Limb (tissue), 2 donors: ENCODE measurements at regions not wholly inside any gene's neighbourhood (a gene's known extent, or its start where the extent isn't known, plus 50 kb on each side); places are given as distances from the start of the nearest gene placed in this dataset.
"Not testable (repeated sequence)": the region's sequence is repeated elsewhere in the genome, so short reads cannot be mapped to it uniquely, and the experiment has no call there.

Source experiments
- DNase-seq, 2 donors: peaks; one replicate each; pipeline ENCODE4 v3.0.0-alpha.2; 2016; ENCODE audit errors: extremely low spot score in 2 of 2

- DNase-seq = no peak
Observed at GRCh38 chr3:193902607-193903511, 233.1 kb upstream of the HES1 start.

- no peak for DNase-seq
Observed at GRCh38 chr3:193903512-193903817, 232.5 kb upstream of the HES1 start.

- DNase-seq = no peak
Observed at GRCh38 chr3:193903966-193904365, 232.0 kb upstream of the HES1 start.

DNA sequence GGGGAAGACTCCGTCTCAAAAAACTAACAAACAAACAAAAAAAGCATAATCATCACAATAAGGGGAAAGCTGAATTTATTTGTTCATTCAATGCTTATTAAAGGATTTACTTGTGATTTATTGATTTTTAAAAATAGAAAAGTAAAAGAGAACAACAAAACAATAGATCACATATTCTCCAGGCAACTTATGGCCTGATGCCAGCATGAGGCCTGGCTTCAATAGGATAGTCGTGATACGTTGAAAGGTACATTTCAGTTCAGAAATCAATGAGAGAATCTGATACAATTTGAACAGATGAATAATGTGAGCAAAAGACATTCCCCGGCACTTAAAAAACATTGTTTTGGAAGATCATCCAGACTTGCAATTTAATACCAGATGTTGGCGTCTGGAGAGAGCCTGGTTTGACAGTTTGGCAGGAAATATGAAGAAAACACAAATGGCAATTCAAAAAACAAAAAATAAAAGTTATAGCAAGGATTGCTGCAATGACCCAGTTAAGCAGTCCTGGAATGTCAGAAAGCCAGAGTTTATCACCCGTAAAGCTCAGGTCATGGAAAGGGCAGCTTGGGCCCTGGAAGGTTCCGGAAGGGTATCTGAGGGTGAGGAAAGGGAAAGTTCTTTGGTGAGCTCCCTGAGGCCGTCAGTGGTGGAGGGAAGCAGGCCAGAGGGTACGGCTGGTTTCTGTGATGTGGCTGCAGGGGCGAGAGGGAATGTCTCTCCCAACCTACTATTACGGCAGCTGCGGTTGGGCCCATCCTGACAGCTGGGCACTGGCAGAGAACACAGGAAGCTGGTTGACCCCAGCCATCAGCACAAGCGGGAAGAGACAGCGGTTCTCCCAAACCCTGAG is 230.2 kb upstream of the HES1 start:
- DNase-seq = peak in 1 of 2 donors; percentile 53

DNA sequence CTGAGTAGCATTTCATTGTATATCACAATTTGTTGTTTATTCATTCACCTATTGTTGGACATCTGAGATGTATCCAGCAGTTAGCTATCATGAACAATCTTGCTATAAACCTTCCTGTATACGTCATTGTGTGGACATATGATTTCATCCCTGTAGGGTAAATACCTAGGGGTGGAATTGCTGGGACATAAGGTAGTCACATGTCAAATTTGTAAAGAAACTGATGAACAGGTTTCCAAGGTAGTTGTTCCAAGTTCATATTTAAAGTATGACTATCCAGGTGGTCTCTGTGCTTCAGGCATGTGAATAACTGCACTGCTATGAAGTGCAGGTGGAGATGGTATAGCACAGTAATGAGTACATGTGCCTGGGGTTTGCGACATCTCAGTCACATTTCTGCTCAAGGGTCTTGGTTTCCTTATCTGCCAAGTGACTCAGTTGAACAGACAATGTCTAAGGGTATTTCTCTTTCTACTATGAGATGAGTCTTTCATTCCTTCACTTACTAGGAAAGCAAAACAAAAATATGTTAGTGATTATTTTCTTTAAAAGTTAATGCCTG is 229.0 kb upstream of the HES1 start:
- no peak for DNase-seq

GRCh38 chr3:193908181-193908744 is 227.7 kb upstream of the HES1 start:
- no peak for DNase-seq

- DNase-seq = no peak
Observed at GRCh38 chr3:193909387-193909786, 226.6 kb upstream of the HES1 start.

DNA sequence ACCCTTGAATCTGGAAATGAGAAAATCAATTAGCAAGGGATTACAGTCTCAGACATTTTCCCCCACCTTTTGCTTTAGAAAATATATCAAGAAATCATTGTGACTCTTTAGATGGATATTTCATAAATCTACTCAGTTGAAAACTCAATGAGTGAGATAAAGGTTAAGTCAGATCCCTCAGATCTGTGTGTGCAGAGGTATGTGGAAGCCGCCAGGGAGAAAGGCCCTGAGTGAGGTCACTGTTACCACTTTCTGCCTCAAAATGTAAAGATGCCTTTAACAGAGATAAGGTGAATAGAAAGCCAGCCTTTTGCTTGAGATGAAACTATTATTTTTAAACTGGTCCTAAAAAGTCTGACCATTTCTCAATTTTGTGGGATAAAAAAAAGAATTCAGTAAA is 225.6 kb upstream of the HES1 start:
- DNase-seq = no peak

DNA sequence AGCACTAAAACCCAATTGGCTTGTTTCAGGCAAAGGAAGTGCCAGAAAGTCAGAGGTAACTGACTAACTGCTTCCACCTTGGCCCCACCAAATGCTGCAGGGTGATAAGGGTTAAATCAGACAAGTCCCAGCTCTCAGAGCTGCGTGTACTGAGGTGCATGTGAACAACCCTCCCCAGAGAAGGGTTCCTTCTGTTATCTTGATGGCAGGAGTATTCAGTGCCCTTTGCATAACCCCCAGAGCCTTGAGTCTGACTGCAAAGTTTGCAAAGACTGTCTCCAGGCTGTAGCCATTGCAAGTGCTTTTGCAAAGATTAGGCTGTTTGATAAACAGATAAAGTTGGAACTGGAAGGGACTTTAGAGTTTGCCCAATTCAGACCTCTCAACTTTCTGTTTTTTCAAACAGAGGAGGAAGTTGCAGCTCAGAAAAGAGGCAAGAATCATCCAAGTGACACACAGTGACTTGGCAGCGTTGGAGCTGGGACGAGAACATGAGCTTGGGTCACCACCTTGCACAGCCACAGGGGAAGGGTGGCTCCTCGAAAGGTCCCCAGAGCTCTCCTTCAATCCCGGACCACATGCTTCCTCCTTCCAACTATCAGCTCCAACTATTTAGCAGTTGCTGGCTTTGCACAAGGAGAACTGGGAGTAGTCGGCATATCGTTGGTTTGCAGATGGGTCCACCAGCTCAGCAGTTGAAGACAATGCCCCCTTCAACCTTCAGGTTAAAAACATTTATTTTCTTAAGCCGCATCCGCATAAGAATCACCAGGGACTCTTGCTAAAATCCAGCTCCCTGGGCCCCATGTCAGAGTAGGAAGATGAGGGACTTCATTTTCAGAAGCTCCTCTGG is 224.8 kb upstream of the HES1 start:
- no peak for DNase-seq

- DNase-seq = no peak
Observed at GRCh38 chr3:193911784-193912340, 224.1 kb upstream of the HES1 start.

- no peak for DNase-seq
Observed at GRCh38 chr3:193912621-193913178, 223.2 kb upstream of the HES1 start.

GRCh38 chr3:193914602-193915001 is 221.3 kb upstream of the HES1 start:
- DNase-seq = no peak

GRCh38 chr3:193915099-193915498 is 220.8 kb upstream of the HES1 start:
- DNase-seq = no peak

- DNase-seq = no peak
Observed at GRCh38 chr3:193915613-193916012, 220.3 kb upstream of the HES1 start.

DNA sequence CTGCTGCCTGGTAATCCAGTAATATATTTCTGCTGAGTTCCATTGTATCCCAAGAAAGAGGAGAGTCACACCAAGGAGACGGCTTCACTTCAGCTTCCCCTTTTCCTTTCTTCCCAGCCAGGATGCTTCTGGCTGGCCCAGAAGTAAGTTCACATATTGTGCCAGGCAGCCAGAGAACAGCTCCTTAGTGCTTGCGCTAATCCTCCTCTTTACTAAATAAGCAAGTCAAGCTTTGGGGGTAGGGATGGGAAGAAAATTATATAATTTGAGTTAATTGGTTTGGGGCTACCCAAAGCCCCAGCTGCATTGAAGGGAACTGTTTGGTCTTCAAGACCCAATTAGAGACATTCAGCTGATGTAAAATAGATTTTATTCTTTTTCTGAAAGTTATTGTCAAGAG is 218.8 kb upstream of the HES1 start:
- no peak for DNase-seq

DNA sequence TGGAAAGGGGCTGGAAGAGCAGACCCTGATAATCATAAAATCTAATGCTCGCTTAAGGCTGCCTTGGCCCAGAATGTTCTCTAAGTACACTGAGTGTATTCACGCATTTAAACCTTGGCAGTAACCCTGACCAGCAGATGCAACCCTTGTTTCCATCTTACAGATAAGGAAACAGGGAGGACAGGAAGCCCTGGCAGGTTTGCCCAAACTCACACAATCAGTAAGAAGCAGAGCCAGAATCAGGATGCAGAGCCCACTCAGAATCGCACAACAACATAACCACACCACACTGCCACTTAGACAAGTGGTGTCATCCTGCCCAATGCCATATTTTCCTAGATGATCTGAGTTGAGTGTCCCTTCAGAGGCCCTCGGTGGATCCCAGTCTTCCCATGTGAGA is 214.5 kb upstream of the HES1 start:
- no peak for DNase-seq

DNA sequence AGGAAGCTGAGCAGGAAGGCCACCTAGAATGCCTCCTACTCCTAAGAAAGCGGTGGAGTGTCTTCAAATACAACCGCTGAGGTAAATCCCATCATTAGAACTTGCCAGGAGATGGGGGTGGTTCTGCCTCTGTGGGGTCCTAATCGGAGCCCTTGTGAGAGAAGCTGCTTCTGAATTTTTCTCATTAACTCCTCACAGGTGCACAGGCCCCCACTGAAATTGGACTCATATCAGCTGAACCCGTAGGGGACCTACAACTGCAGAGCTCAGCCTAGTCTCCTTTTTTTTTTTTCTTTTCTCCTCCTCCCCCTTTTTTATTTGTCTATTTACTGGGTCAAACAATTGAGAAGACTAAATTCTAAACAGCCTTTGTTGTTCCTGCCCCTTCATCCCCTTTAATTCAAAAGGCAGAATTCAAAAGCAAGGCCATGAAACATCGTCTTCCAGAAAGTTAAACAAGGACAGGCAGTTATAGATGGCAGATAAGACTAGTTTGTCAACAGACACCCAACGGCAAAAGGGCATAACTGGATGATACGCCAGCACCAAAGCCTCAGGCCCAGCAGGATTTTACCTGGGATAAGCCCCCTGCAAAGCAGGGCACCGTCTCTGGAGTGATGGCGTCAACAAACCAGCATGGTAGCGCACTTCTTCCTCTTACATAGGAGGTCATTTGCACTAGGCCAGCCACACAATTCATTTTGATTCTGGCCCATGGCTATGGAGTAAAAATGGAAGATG is 213.7 kb upstream of the HES1 start:
- no peak for DNase-seq

DNA sequence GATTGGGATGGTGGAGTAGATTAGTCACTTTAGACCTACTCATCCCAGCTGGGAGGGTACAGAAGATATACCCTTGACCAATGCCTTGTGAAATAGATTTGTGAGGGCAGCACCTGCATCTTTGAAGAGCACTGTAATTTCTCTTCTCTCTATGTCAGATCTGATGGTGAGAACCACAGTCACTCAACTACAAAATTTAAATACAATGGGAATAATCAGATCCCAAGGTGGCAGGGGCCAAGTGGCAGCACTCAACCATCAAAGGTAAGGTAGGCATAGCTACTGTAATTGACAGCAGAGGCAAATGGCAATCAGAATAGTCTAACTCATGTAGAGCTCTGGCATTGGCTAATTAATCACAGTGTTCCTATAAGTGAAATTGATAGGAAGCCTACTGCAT is 212.0 kb upstream of the HES1 start:
- not testable (repeated sequence) for DNase-seq

- not testable (repeated sequence) for DNase-seq
Observed at GRCh38 chr3:193926071-193926470, 209.9 kb upstream of the HES1 start.
